ENCODE measurements at regions not wholly inside any gene's neighbourhood (a gene's known extent, or its start where the extent isn't known, plus 50 kb on each side); places are given as distances from the start of the nearest gene placed in this dataset.
"Not testable (repeated sequence)": the region's sequence is repeated elsewhere in the genome, so short reads cannot be mapped to it uniquely, and the experiment has no call there.

GRCh38 chr5:175351897-175352590 is 91.9 kb downstream of the DRD1 start:
- in situ Hi-C loops (cut with MboI; ENCODE audit: low pct_unique_long_range_greater_than_20kb, low sequenced_read_pairs): no loop called here
- DNase-seq: no peak

DNA sequence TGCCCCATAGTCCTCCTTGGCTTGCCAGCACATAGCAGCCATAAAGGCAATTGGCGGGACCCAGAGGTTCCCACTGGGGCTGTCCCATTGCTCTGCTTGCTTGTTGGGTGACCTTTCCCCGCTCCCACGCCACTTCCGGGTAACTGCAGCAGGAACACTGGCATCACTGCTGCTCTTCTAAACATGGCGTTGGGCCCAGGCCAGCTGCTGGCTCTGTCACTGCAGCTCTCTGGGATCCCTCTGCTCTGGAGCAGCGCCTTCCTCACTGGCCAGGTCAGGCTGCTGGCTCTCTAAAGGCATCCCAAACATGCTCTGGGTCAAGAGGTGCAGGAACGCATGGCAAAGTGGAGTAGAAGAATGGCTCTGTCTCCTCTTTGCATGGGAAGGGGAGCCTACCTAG is 92.9 kb downstream of the DRD1 start:
- in situ Hi-C loops (cut with MboI; ENCODE audit: low pct_unique_long_range_greater_than_20kb, low sequenced_read_pairs): no loop called here
- DNase-seq: no peak

GRCh38 chr5:175347931-175348330 is 96.1 kb downstream of the DRD1 start:
- DNase-seq: no peak
- in situ Hi-C loops (cut with MboI; ENCODE audit: low pct_unique_long_range_greater_than_20kb, low sequenced_read_pairs): no loop called here

DNA sequence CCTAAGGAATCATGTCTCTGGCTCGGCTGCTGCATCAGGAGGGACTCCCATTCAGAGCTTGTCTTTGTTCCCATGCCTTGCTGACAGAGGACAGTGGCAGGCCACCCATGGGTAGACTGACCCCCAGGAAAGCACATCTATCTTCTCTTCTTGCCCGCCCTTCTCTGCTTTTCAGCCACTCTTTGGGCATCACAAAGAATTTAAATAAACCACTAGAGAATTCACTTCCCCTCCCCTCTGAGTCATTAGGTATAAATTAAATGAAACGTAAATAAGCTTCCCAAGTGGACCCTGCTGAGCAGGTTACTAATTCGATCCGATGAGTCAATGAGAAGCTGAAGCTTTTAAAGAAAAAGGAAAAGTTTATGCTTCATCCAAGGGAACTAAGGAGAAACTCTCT is 97.0 kb downstream of the DRD1 start:
- DNase-seq: no peak
- in situ Hi-C loops (cut with MboI; ENCODE audit: low pct_unique_long_range_greater_than_20kb, low sequenced_read_pairs): no loop called here

GRCh38 chr5:175344331-175345195 is 99.4 kb downstream of the DRD1 start:
- DNase-seq: no peak
- in situ Hi-C loops (cut with MboI; ENCODE audit: low pct_unique_long_range_greater_than_20kb, low sequenced_read_pairs): no loop called here

- in situ Hi-C loops (cut with MboI; ENCODE audit: low pct_unique_long_range_greater_than_20kb, low sequenced_read_pairs): no loop called here
- no peak for DNase-seq
These were observed 100.7 kb downstream of the DRD1 start for GRCh38 chr5:175343308-175343707.

- in situ Hi-C loops (cut with MboI; ENCODE audit: low pct_unique_long_range_greater_than_20kb, low sequenced_read_pairs): no loop called here
- no peak for DNase-seq
These were observed 103.8 kb downstream of the DRD1 start for GRCh38 chr5:175340180-175340579.

DNA sequence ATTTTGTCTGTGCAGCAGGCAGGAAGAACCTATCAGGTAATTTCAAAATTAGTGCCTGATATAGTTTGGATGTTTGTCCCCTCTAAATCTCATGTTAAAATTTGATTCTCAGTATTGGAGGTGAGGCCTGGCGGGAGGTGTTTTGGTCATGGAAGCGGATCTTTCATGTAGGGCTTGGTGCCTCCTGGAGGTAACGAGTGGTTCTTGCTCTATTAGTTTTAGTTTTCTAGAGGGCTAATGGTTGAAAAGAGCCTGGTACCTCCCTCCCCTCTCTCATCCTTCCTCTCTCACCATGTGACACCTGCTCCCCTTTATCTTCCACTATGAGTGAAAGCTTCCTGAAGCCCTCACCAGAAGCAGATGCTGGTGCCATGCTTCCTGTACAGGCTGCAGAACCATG is 106.3 kb downstream of the DRD1 start:
- DNase-seq: no peak

DNA sequence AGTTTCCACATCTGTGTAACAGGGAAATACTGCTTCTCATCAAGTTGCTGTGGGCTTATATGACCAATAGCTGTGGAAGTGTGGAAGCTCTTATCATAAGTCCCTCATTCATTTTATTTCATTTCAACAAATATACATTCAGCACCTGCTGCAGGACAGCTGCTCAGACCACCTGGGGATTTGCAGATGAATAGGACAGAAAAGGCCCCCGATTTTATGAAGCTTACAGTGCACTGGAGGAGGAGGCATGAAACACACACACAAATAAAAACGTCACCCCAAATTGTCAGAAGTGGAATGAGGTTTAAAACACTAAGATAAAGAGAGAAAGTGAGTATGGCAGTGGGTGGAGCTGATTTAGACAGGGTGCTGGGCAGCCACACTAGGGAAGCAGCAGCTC is 107.2 kb downstream of the DRD1 start:
- DNase-seq: no peak
- in situ Hi-C loops (cut with MboI; ENCODE audit: low pct_unique_long_range_greater_than_20kb, low sequenced_read_pairs): no loop called here

More for the DNA sequence above, 106.3 kb downstream of the DRD1 start:
- in situ Hi-C loops (cut with MboI; ENCODE audit: low pct_unique_long_range_greater_than_20kb, low sequenced_read_pairs): no loop called here

DNA sequence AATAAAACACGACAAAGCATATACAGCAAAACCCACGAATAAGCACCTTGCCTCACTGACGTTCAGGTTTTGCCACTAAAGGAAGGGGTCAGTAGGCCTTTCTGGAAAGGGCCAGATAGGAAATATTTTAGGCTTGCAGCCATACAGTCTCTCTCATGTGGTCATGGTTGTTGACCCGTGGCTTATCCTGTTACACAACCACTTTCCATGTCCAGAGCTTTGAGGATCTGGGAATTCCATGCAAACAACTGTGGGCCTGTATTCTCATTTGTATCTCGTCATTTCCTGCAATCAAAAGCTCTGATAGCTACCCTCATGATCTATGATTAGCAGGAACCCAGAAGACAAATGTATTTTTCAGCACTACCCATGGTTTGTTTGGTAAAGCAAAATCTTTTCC is 108.3 kb downstream of the DRD1 start:
- in situ Hi-C loops (cut with MboI; ENCODE audit: low pct_unique_long_range_greater_than_20kb, low sequenced_read_pairs): no loop called here
- DNase-seq: no peak

DNA sequence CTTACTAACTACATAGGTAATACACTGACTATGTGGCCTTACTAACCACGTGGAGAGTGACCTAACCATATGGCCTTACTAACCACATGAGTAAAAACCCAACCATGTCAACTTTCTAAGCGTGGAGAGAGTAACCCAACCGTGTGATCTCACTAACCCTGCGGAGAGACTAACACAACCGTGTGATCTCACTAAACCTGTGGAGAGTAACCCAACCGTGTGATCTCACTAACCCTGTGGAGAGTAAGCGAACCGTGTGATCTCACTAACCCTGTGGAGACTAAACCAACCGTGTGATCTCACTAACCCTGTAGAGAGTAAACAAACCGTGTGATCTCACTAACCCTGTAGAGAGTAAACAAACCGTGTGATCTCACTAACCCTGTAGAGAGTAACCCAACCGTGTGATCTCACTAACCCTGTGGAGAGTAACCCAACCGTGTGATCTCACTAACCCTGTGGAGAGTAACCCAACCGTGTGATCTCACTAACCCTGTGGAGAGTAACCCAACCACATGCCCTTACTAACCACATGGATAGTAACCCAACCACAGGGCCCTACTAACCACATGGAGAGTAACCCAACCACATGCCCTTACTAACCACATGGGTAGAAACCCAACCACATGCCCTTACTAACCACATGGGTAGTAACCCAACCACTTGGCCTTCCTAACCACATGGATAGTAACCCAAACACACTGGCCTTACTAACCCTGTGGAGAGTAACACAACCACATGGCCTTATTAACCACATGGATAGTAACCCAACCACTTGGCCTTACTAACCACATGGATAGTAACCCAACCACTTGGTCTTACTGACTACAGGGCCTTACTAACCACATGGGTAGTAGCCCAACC is 112.6 kb downstream of the DRD1 start:
- in situ Hi-C loops (cut with MboI; ENCODE audit: low pct_unique_long_range_greater_than_20kb, low sequenced_read_pairs); DNase-seq: not testable (repeated sequence)

GRCh38 chr5:175329976-175330375 is 114.0 kb downstream of the DRD1 start:
- no peak for DNase-seq
- in situ Hi-C loops (cut with MboI; ENCODE audit: low pct_unique_long_range_greater_than_20kb, low sequenced_read_pairs): no loop called here

GRCh38 chr5:175328687-175329086 is 115.3 kb downstream of the DRD1 start:
- in situ Hi-C loops (cut with MboI; ENCODE audit: low pct_unique_long_range_greater_than_20kb, low sequenced_read_pairs): no loop called here

GRCh38 chr5:175328176-175328575 is 115.8 kb downstream of the DRD1 start:
- DNase-seq: no peak
- in situ Hi-C loops (cut with MboI; ENCODE audit: low pct_unique_long_range_greater_than_20kb, low sequenced_read_pairs): no loop called here

More at GRCh38 chr5:175328687-175329086, 115.3 kb downstream of the DRD1 start:
- no peak for DNase-seq

- in situ Hi-C loops (cut with MboI; ENCODE audit: low pct_unique_long_range_greater_than_20kb, low sequenced_read_pairs): no loop called here
- no peak for DNase-seq
These were observed 118.3 kb downstream of the DRD1 start for GRCh38 chr5:175325681-175326080.

- in situ Hi-C loops (cut with MboI; ENCODE audit: low pct_unique_long_range_greater_than_20kb, low sequenced_read_pairs): no loop called here
- peak; percentile 32 for DNase-seq
These were observed 122.0 kb downstream of the DRD1 start for GRCh38 chr5:175321927-175322532.

GRCh38 chr5:175319199-175319598 is 124.8 kb downstream of the DRD1 start:
- in situ Hi-C loops (cut with MboI; ENCODE audit: low pct_unique_long_range_greater_than_20kb, low sequenced_read_pairs): no loop called here
- no peak for DNase-seq

- no peak for DNase-seq
- in situ Hi-C loops (cut with MboI; ENCODE audit: low pct_unique_long_range_greater_than_20kb, low sequenced_read_pairs): no loop called here
These were observed 126.1 kb downstream of the DRD1 start for GRCh38 chr5:175317872-175318271.

DNA sequence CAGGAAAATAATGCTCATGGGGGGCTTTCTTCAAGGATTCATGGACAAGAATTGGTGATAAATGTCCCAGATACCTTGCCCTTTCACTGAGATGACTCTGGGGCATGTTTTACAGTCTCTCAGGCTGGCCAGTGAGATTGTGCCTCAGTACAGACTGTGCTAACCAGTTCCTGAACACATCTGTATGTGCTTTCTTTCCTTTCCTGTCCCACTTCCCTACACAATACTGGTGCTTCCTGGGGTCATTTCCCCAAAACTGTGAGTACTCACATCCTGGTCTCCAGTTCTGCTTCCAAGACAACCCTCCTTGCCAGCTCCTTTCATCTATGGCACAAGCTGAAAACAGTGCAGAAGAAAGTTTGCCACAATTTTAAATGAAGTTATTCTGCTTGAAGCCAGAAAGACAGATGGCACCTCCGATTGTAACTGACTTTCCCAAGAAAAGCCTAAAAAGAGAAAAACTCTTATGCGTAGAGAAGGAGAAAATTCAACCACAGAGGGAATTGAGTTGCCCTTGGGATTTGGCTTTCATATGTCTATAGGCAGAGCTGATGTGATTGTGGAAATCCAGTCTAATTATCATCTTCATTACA is 134.7 kb downstream of the DRD1 start:
- in situ Hi-C loops (cut with MboI; ENCODE audit: low pct_unique_long_range_greater_than_20kb, low sequenced_read_pairs): no loop called here

More for the DNA sequence above, 134.7 kb downstream of the DRD1 start:
- no peak for DNase-seq

Measured in KBM-7 (cell line).